ENCODE measurements at regions not wholly inside any gene's neighbourhood (a gene's known extent, or its start where the extent isn't known, plus 50 kb on each side); places are given as distances from the start of the nearest gene placed in this dataset.

- TF ChIP-seq EZH2 (IDR thresholded peaks at IDR 0.05; ENCODE audit: low read length) (no peak), CTCF (optimal IDR thresholded peaks at IDR 0.05 in 1 of 3, IDR thresholded peaks at IDR 0.05 in 1 of 3, conservative IDR thresholded peaks at IDR 0.05 in 1 of 3; ENCODE audit: extremely low read depth in 1 of 3, insufficient read depth in 2 of 3, low read length in 3 of 3) (no peak)
Observed at GRCh38 chr10:37643187-37643586, 214.2 kb downstream of the ZNF248 start.
